PC-3 (cell line): ENCODE measurements at regions not wholly inside any gene's neighbourhood (a gene's known extent, or its start where the extent isn't known, plus 50 kb on each side); places are given as distances from the start of the nearest gene placed in this dataset.

ENCODE experiments used
- ATAC-seq: fragments of 200-7000 bp; cut with Tn5 transposase; 2 replicates; pipeline ENCODE4 v1.9.1; 2020; ENCODE audit warnings: mild to moderate bottlenecking, moderate library complexity
- BruUV-seq: library from RNA; stranded (reverse); fragments of 400-500 nt; replicated peaks from 2 replicates; lab custom pipeline; 2021; lab: Mats Ljungman, UMichigan
- CTCF ChIA-PET: fragments of 300-600 bp; sonication (Branson Sonifier 250); formaldehyde crosslinking; loops from one replicate; lab custom pipeline; 2022; ENCODE audit warnings: antibody characterized with exemption; lab: Charles Lee
- POLR2A ChIA-PET: fragments of 300-600 bp; sonication (Branson Sonifier 250); formaldehyde crosslinking; loops from one replicate; lab custom pipeline; 2022; ENCODE audit warnings: antibody characterized with exemption; ENCODE audit not compliant: unreplicated experiment; lab: Charles Lee
- DNase-seq: peaks from one replicate; pipeline ENCODE4 v3.0.0-alpha.2; 2015
- H2AFZ ChIP-seq: fragments of 300-600 bp; sonication (generic); 2 replicates; pipeline ENCODE4 v1.6.0; 2016; ENCODE audit warnings: antibody characterized with exemption, low read length
- H3F3A ChIP-seq: fragments of 300-600 bp; sonication (generic); one replicate; pipeline ENCODE4 v1.6.0; 2017; ENCODE audit warnings: antibody characterized with exemption, low read length, control low read depth, mild to moderate bottlenecking; ENCODE audit not compliant: unreplicated experiment
- H3K27ac ChIP-seq: fragments of 300-600 bp; sonication (generic); 2 replicates; pipeline ENCODE4 v1.5.1; 2016; ENCODE audit warnings: mild to moderate bottlenecking, low read length
- H3K27me3 ChIP-seq: fragments of 300-600 bp; sonication (generic); 2 replicates; pipeline ENCODE4 v1.6.1; 2016; ENCODE audit warnings: low read length, mixed read lengths
- H3K36me3 ChIP-seq: fragments of 300-600 bp; sonication (generic); 2 replicates; pipeline ENCODE4 v1.6.1; 2016; ENCODE audit warnings: low read depth, mixed run types, low read length, mixed read lengths
- H3K4me1 ChIP-seq: fragments of 300-600 bp; sonication (generic); 2 replicates; pipeline ENCODE4 v1.5.1; 2016; ENCODE audit warnings: low read length; ENCODE audit not compliant: insufficient read depth
- H3K4me2 ChIP-seq: fragments of 300-600 bp; sonication (generic); 2 replicates; pipeline ENCODE4 v1.6.0; 2016; ENCODE audit warnings: low read length
- H3K4me3 ChIP-seq: fragments of 300-600 bp; sonication (generic); 2 replicates; pipeline ENCODE4 v1.5.1; 2016; ENCODE audit warnings: mild to moderate bottlenecking, low read length, mixed read lengths
- H3K79me2 ChIP-seq: fragments of 300-600 bp; sonication (generic); 2 replicates; pipeline ENCODE4 v1.6.1; 2017; ENCODE audit warnings: low read length, mixed read lengths
- H3K9ac ChIP-seq: fragments of 300-600 bp; sonication (generic); 2 replicates; pipeline ENCODE4 v1.6.0; 2016; ENCODE audit warnings: mild to moderate bottlenecking, low read length
- H3K9me2 ChIP-seq: fragments of 300-600 bp; sonication (generic); replicated peaks from 2 replicates; pipeline ENCODE4 v1.6.1; 2016; ENCODE audit warnings: mixed run types, low read length, mixed read lengths
- H3K9me3 ChIP-seq: fragments of 300-600 bp; sonication (generic); 2 replicates; pipeline ENCODE4 v1.6.1; 2016; ENCODE audit warnings: low read length, mixed read lengths
- H4K20me1 ChIP-seq: fragments of 300-600 bp; sonication (generic); 2 replicates; pipeline ENCODE4 v1.6.1; 2016; ENCODE audit warnings: low read length, mixed read lengths
- EZH2 ChIP-seq: fragments of 300-600 bp; sonication (generic); IDR thresholded peaks from one replicate; pipeline ENCODE4 v1.6.1; 2017; ENCODE audit warnings: antibody characterized with exemption, mild to moderate bottlenecking, low read length; ENCODE audit not compliant: unreplicated experiment
- EZH2phosphoT487 ChIP-seq: fragments of 300-600 bp; sonication (generic); IDR thresholded peaks from 2 replicates; pipeline ENCODE4 v1.6.1; 2018; ENCODE audit warnings: mild to moderate bottlenecking, antibody characterized with exemption, low read length, borderline replicate concordance
- intact Hi-C: fragments of 100-400 bp; cut with micrococcal nuclease; formaldehyde crosslinking; loops from 2 replicates; pipeline ENCODE4 v1.9.0; 2023
- TF ChIP-seq, protein P1 (sequence below): fragments of 300-600 bp; sonication (generic); conservative IDR thresholded peaks from 2 replicates; pipeline ENCODE4 v1.5.1; 2017; ENCODE audit warnings: antibody characterized with exemption, low read depth, mild to moderate bottlenecking, low read length

DNA sequence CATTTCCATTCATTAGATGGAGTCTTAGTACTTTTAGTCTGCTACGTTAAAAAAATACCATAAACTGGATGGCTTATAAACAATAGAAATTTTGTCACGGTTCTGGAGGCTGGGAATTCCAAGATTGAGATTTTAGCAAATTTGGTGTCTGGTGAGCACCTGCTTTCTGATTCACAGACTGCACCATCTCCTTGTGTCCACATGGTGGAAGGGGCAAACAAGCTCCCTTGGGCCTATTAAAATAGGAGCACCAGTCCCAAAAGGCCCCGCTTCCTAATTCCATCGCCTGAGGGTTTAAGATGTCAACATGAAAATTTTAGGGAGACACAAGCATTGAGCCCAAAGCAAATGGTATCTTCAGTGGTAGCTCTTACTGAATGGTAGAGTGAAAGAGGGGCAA lies 120.5 kb upstream of the MAP9 start:
- Histone ChIP-seq H3K36me3 (no peaks in the 10 kb centered on the region), H3K9ac (no peak overlapping the region), H3K9me2 (no peaks in the 10 kb centered on the region), H3K4me1 (no peaks in the 10 kb centered on the region), H3K4me3 (no peak overlapping the region), H3K27me3 (no peaks in the 10 kb centered on the region), H3K27ac (no peak overlapping the region), H3F3A (no peaks in the 10 kb centered on the region), H3K9me3 (no peaks in the 10 kb centered on the region), H3K4me2 (no peak overlapping the region), H4K20me1 (no peaks in the 10 kb centered on the region), H2AFZ (no peak overlapping the region), H3K79me2 (no peaks in the 10 kb centered on the region)
- no TSS peak for BruUV-seq
- intact Hi-C loops: no loop called here
- ATAC-seq: no peak
- ChIA-PET POLR2A (no interaction called here), CTCF (no interaction called here)
- TF ChIP-seq EZH2phosphoT487 (no peak), EZH2 (no peak)
- TF ChIP-seq, protein P1, sequence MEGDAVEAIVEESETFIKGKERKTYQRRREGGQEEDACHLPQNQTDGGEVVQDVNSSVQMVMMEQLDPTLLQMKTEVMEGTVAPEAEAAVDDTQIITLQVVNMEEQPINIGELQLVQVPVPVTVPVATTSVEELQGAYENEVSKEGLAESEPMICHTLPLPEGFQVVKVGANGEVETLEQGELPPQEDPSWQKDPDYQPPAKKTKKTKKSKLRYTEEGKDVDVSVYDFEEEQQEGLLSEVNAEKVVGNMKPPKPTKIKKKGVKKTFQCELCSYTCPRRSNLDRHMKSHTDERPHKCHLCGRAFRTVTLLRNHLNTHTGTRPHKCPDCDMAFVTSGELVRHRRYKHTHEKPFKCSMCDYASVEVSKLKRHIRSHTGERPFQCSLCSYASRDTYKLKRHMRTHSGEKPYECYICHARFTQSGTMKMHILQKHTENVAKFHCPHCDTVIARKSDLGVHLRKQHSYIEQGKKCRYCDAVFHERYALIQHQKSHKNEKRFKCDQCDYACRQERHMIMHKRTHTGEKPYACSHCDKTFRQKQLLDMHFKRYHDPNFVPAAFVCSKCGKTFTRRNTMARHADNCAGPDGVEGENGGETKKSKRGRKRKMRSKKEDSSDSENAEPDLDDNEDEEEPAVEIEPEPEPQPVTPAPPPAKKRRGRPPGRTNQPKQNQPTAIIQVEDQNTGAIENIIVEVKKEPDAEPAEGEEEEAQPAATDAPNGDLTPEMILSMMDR: no peak; the same call in 1 of the 2 replicates
- DNase-seq: no peak

DNA sequence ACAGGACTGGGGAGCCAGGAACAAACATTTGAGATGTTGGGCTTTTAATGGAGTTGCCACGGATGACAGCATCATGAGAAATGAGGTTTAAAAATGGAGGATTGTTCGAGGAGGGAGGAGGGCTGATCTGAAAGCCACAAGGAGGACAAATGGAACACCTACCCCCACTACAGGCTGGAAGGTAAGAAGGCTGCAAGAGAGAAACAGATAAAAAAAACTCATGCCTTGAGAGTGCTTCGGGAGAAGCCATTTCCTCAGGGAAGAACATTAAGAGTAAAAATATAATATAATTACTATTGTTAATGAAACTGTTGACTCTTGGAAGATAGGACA lies 119.5 kb upstream of the MAP9 start:
- ATAC-seq: no peak
- Histone ChIP-seq H3K4me2 (no peak overlapping the region), H3K27ac (no peak overlapping the region), H3K79me2 (no peaks in the 10 kb centered on the region), H3K9me2 (no peaks in the 10 kb centered on the region), H3K4me1 (no peaks in the 10 kb centered on the region), H3K4me3 (no peak overlapping the region), H3K27me3 (no peaks in the 10 kb centered on the region), H3K9me3 (no peaks in the 10 kb centered on the region), H3K9ac (no peak overlapping the region), H4K20me1 (no peaks in the 10 kb centered on the region), H2AFZ (no peak overlapping the region), H3F3A (no peaks in the 10 kb centered on the region), H3K36me3 (no peaks in the 10 kb centered on the region)
- TF ChIP-seq EZH2phosphoT487 (no peak), EZH2 (no peak)
- TF ChIP-seq, protein P1: no peak
- BruUV-seq: no TSS peak
- POLR2A ChIA-PET: no interaction called here
- no peak for DNase-seq
- CTCF ChIA-PET: no interaction called here
- intact Hi-C loops: no loop called here

DNA sequence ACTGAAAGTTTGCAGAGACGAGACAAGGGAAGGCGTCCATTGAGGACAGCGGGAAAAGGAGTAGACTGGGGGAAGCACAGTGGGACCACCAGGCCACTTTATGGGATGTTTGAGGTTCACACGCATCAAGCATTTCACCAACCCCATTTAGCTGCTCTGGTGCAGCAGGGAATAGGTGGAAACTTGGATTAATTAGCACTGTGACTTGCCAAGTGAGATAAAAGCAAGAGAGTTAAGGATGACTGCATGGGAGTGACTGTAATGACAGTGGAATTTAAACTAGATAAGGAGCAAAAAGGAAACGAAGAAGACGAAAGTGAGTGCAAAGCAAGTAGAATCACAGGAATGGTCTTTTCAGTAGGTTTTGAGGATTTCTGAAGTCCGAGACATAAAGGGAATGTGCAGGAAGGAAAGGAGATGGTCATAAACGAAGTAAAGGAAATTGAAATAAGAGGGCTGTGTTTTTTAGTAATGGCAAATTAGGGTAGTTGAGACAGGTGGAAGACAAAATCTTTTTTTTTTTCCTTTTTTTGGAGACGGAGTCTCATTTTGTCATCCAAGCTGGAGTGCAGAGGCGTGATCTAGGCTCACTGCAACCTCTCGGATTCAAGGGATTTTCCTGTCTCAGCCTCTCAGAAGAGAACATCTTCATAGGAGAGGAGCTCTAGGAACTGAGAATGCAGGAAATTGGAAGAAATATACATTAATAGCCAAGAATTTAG lies 119.0 kb upstream of the MAP9 start:
- no peak overlapping the region for H3K4me3 ChIP-seq

More for the DNA sequence above, 119.0 kb upstream of the MAP9 start:
- H3K27ac ChIP-seq: no peak overlapping the region
- no peak overlapping the region for H2AFZ ChIP-seq
- H3F3A ChIP-seq: no peaks in the 10 kb centered on the region
- H3K9ac ChIP-seq: no peak overlapping the region
- H3K4me2 ChIP-seq: no peak overlapping the region
- no peaks in the 10 kb centered on the region for H3K9me2 ChIP-seq
- no peaks in the 10 kb centered on the region for H3K36me3 ChIP-seq
- no peaks in the 10 kb centered on the region for H3K27me3 ChIP-seq
- TF ChIP-seq EZH2: no peak
- TF ChIP-seq, protein P1: no peak
- no peak for TF ChIP-seq EZH2phosphoT487
- CTCF ChIA-PET: no interaction called here
- DNase-seq (no peak), ATAC-seq (no peak)
- BruUV-seq: no TSS peak
- H3K9me3 ChIP-seq: no peaks in the 10 kb centered on the region
- H4K20me1 ChIP-seq: no peaks in the 10 kb centered on the region
- no peaks in the 10 kb centered on the region for H3K79me2 ChIP-seq
- POLR2A ChIA-PET: interaction anchor here (0.6 kb wide), 1 partner anchor 850 kb away, joined by 3 read pairs; no protein-coding TSS in a partner anchor
- H3K4me1 ChIP-seq: no peaks in the 10 kb centered on the region
- intact Hi-C loops: no loop called here
